CD4-positive, alpha-beta T cell treated with Interleukin-1 beta for 1 hour (primary cell): ENCODE measurements at regions not wholly inside any gene's neighbourhood (a gene's known extent, or its start where the extent isn't known, plus 50 kb on each side); places are given as distances from the start of the nearest gene placed in this dataset.

Source experiments
- DNase-seq, 2 donors: peaks; one replicate each; pipeline ENCODE4 v3.0.0-alpha.2; 2020 to 2022

DNA sequence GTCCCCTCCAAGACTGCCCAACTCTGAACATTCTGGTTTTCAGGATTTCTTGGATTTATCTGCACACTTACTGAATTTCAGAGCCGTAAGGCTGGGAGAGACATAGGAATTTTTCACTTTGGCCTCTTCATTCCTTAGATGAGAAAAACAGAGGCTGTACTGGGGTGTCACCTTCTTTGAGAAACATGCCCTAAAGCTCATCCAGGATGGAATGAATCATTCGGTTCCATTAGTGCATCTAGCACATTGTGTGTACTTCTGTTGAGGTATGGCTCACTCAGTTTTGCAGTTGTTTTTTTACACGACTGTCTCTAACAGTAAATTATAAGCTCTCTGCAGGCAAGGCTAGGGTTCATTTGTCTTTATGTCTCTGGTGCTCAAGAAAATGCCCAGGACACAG lies 383.4 kb downstream of the GATA3 start:
- no peak for DNase-seq

- peak in 1 of 2 donors; percentile 54 for DNase-seq
These were observed 384.1 kb downstream of the GATA3 start for GRCh38 chr10:8438603-8439002.

GRCh38 chr10:8439040-8439439 lies 384.6 kb downstream of the GATA3 start:
- DNase-seq, result no peak

GRCh38 chr10:8444630-8445029 lies 390.1 kb downstream of the GATA3 start:
- DNase-seq, result peak; percentile 42 to 49

- no peak for DNase-seq
These were observed 390.9 kb downstream of the GATA3 start for GRCh38 chr10:8445353-8445752.

GRCh38 chr10:8449909-8450308 lies 395.4 kb downstream of the GATA3 start:
- no peak for DNase-seq

GRCh38 chr10:8453587-8453986 lies 399.1 kb downstream of the GATA3 start:
- DNase-seq, result no peak

DNA sequence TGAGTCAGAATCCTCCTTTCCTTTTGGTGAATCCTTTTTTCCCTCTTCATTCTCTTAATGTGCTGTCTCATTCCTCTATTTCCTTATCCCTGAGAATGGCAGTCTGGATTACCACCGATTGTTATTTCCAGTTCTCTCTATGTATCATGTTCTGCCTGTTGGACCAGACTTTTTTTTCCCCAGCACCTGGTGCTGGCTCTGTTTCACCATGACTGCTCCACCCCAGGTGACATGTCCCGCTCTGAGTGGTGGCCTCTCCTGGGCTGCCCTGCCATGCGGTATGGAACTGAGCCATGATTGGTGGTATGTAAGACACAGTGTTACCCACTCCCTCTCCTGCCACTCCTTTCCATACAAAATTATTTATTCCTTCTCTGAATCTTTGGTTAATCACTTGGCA lies 399.9 kb downstream of the GATA3 start:
- DNase-seq, result no peak

- DNase-seq, result no peak
These were observed 400.7 kb downstream of the GATA3 start for GRCh38 chr10:8455181-8455580.

DNA sequence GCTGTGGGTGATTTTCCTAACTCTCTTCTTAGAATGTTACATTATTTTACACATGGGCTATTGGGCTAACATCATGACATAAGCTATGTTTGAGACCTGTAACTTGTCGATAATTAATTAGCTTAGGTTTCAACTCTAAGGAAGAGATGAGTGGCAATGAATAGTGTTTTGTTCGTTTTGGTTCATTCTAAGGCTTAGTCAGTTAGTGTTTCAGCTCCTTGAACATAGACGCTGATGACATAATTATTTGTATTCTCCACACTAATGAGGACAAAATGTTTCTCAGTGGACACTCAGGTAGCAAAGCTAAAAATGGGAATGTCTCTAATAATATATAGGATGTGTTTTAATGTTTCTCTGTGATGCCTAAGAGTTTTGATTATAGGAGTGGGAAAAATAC lies 401.9 kb downstream of the GATA3 start:
- no peak for DNase-seq

DNA sequence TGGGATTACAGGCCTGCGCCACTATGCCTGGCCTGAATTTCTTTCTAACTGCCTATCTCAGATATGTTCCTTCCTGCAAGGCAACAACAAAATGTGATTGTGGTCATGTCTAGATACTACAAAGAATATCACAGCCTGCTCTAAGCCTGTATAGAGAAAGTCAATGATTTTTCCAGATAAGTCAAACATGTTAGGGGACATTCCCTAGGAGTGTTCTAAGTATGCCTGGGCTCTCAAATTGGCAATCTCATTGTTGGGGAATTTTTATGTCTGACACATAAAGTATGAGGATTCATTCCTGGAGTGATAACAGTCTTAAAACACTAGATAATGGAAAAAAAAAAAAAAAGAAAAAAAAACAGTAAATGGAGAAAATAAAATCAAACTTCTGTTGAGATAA lies 406.1 kb downstream of the GATA3 start:
- no peak for DNase-seq

DNA sequence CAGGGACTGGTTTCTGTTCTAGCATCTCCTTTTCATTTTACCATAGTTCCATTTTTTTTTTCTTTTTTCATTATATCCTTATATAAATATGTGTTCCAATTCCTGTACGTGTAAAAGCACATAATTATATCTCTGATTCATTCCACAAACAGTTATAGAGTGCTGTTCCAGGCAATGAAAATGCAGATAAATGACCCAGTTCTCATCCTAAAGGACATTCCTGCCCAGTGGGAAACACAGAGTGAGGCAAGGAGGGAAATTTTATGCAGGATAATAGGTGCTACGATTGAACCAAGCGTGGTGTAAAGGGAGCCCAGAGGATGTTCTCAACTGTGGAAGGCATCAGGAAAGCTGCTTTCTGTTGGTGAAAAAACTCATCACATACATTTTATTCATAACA lies 408.1 kb downstream of the GATA3 start:
- DNase-seq, result no peak

DNA sequence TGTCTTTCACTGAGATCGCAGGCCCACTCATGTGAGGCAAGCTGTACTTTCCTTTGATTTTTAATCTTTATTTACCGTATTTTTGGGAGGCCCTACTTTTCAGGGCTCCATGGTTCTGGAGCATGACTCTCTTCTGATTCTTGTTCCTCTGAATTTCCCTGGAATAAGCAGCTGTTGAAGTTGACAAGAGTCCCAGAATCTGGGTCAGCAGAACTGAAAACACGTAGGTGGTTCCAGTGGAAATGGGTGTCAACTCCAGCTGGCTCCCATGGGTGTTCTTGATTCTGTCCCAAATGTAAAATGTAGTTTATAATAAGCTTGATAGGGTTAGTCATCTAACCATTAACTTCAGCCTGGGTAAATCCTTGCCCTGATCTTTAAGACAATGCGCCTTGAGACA lies 409.4 kb downstream of the GATA3 start:
- DNase-seq, result no peak

DNA sequence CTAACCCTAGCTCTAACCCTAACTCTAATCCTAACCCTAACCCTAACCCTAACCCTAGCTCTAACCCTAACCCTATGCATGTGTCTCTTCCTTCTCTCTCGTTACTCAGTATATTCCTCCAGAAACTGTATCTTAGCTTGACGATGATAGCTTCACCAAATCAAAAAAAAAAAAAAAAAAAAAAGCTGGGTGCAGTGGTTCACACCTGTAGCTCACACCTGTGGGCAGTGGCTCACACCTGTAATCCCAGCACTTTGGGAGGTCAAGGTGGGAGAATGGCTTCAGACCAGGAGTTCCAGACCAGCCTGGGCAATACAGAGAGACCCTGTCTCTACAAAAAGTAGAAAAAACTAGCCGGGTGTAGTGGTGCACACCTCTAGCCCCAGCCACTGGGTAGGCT lies 414.0 kb downstream of the GATA3 start:
- no peak for DNase-seq

DNA sequence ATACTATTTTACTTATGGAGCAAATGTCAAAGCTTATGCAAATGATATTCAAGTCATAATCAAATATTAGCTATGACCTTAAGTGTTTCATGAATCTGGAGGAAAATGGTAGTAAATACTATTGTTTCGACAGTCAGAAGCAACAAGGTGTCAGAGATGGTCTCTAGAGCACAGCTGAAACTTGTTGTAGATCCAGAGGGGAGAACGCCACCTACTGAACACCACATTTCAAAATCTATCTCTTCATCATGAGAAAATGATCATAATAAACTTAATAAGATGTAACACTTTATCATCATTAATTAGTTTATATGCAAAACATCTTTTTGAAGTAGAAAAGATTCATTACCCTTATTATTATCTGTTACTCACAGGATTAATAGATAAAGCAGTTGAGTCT lies 418.7 kb downstream of the GATA3 start:
- DNase-seq, result peak; percentile 8 to 61

DNA sequence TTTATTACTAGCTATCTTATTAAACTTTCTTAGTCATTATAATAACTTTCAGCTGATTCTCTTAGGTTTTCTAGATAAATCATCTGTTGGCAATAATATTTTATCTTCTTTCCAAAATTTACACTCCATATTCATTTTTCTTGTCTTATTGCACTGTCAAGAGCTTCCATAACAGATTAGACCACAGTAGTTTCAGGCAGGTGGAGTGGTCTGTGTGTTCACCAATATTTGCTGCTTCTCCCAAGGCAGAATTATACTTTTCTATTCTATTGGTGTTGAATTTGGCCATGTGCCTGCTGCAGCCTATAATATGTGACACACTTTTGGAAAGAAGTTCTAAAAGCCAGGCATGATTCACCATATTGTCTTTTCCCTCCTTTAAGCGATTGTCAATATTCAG lies 422.8 kb downstream of the GATA3 start:
- DNase-seq, result no peak

DNA sequence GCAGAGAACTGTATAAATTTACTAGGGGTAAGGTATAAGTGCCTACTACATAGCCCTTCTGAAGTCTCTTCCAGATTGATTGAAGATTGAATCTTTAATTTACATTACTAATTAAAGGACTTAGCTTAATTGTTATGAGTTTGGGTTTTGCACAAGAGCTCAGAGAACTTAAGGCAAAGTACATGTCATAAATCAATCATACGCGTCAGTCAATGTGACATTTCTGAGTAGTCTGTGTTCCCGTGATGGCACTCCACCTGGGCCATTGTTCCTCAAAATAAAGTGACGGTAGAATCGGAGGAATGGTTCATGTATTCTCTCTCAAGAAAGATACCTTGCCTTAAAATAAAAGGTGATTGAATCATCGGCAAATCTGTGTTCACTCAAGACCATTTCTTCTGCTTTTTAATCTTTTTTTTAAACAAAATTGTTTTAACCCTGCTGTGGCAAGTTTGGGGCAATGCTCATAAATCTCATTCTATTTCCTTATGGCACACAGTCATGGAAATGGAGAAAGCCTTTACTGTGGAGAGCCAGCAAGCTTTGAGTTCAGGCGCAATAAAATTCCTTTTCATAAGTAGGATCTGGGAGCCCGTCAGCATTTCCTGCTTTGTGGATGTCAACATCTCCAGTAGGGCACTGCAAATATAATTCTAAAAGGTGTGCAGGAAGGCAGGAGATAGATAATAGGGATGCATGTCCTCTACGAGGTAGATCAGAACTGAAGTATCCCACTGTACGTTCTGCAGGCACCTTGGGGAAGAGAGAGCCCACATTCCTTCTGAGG lies 427.4 kb downstream of the GATA3 start:
- DNase-seq, result no peak

DNA sequence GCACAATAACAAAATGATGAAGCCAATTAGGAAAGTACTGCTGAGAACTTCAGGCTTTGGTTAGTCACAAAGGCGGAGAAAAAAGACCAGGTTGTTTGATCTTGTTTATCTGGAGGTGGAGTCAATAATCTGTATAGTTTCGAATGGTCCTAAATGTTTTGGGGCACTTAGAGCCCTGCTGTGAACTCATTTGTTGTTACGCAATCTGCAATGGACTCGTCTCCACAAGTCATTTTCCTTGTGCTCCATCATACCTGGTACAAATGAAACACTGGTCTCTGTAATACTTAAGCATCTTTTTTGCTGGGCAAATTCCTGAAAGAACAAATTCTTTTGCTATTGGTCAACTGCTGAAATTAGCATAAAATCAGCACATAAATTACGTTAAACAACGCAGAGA lies 430.5 kb downstream of the GATA3 start:
- DNase-seq, result no peak

DNA sequence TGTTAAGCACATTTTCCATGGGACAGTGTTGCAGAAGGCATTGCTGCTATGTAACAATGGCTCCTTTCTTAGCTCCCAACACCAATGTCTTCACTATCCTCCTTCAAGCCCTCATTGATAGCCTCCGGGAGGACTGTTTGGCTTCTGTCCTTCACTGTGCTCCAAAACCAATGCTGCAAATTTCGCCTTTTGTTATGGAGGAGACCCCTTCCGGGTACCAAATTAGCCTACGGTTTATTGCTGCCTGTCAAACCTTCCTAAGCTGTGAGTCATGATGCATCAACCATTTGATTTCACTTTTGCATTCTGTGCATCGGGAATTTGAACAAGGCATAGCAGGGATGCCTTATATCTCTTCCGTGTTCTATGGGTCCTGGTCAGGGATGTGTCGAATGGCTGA lies 432.9 kb downstream of the GATA3 start:
- no peak for DNase-seq

GRCh38 chr10:8489232-8489631 lies 434.7 kb downstream of the GATA3 start:
- DNase-seq, result no peak

- no peak for DNase-seq
These were observed 435.3 kb downstream of the GATA3 start for GRCh38 chr10:8489823-8490222.

GRCh38 chr10:8498290-8498689 lies 443.8 kb downstream of the GATA3 start:
- no peak for DNase-seq

GRCh38 chr10:8498881-8499280 lies 444.4 kb downstream of the GATA3 start:
- DNase-seq, result no peak

- DNase-seq, result no peak
These were observed 444.8 kb downstream of the GATA3 start for GRCh38 chr10:8499312-8499711.

DNA sequence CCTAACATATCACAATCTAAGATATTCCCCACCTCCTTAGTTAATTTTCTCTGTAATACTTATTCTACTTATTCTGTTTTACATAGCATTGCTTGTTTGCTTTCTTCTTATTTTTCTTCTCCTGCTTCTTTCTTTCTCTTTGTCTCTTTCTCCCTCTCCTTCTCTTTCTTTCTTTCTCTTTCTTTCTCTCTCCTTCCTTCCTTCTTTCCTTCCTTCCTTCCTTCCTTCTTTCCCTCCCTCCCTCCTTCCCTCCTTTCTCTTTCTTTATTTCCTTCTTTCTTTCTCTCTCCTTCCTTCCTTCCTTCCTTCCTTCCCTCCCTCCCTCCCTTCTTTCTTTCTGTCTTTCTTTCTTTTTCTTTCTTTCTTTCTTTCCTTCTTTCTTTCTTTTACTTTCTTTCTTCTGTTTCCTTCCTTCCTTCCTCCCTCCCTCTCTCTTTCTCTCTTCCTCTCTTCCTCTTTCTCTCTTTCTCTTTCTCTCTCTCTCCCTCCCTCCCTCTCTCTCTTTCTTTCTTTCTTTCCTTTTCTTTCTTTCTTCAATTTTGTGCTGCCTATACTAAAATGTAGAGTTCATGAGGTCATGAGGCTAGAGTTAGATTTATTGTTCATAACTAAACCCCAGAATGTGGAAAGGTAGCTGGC lies 445.4 kb downstream of the GATA3 start:
- no peak for DNase-seq
